HUES64 (cell line): ENCODE measurements at regions not wholly inside any gene's neighbourhood (a gene's known extent, or its start where the extent isn't known, plus 50 kb on each side); places are given as distances from the start of the nearest gene placed in this dataset.
"Not testable (repeated sequence)": the region's sequence is repeated elsewhere in the genome, so short reads cannot be mapped to it uniquely, and the experiment has no call there.

ENCODE experiments used
- H3K27ac ChIP-seq: 2 replicates; pipeline ENCODE4 v1.7.0; 2013; ENCODE audit warnings: low read depth, low read length, inconsistent platforms
- H3K27me3 ChIP-seq: 2 replicates; pipeline ENCODE4 v1.6.1; 2013; ENCODE audit warnings: mild to moderate bottlenecking, low read length; ENCODE audit not compliant: insufficient read depth
- H3K36me3 ChIP-seq: 2 replicates; pipeline ENCODE4 v1.6.1; 2013; ENCODE audit warnings: mild to moderate bottlenecking, low read length; ENCODE audit not compliant: insufficient read depth
- H3K4me1 ChIP-seq: 2 replicates; pipeline ENCODE4 v1.6.1; 2013; ENCODE audit warnings: mild to moderate bottlenecking, low read length, moderate library complexity; ENCODE audit not compliant: insufficient read depth
- H3K4me3 ChIP-seq: 2 replicates; pipeline ENCODE4 v1.5.1; 2013; ENCODE audit warnings: mild to moderate bottlenecking, low read length, moderate library complexity
- H3K9ac ChIP-seq: 2 replicates; pipeline ENCODE4 v1.6.1; 2013; ENCODE audit warnings: mild to moderate bottlenecking, low read depth, low read length
- H3K9me3 ChIP-seq: 2 replicates; pipeline ENCODE4 v1.6.1; 2013; ENCODE audit warnings: low read depth, low read length; ENCODE audit not compliant: insufficient read depth
- WGBS: fragments of 150-250, 120-280 bp; methylation state at CpG from one replicate; pipeline ENCODE4 v1.1.7; 2013; ENCODE audit warnings: missing lambda C conversion rate; 5-methylcytosine and 5-hydroxymethylcytosine counted together

DNA sequence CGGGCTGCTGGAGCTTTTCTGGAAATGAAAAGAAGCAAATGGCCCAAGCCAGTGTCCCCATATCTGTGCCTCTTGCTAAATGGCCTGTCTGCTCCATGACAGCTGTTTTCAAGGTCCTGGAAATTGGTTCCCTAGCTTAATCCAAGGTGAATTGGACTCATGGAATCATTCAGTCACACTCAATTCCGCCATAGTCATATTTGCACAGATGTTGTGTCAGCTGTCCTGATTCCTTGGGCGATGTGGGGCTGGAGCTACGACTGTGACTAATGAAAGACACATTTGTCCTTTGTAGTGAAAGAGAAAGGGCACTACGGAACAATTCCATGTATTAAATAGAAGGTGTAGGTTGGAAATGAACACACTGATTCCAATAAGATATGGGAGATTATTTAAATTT lies 102.9 kb upstream of the MEGF10 start:
- H3K36me3 ChIP-seq, result no peaks in the 10 kb centered on the region

DNA sequence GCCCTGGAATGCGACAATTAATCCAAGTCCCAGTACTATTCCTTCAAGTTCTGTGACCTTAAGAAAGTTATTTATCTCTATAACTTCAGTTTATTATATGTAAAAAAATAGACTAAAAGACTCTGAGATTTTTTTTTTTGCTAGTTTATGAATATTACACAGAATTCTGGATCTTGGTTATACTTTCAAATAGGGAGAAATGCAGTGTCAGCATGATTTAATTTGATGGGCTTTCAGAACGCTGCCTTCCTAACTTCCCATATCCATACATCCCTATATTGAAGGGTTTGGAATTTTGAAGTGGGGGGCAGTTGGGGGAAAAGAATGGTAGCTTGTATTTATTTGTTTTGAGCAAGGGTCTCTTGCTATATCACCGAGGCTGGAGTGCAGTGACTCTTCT lies 98.4 kb upstream of the MEGF10 start:
- Histone ChIP-seq H3K36me3 (no peaks in the 10 kb centered on the region), H3K9ac (no peak overlapping the region), H3K4me1 (peaks cover 2% of the 10 kb centered on the region; the same call in 1 of the 2 replicates), H3K9me3 (no peaks in the 10 kb centered on the region), H3K4me3 (no peak overlapping the region), H3K27ac (no peak overlapping the region), H3K27me3 (no peaks in the 10 kb centered on the region)
- WGBS, result 91% methylated on average over 1 of the region's 3 CpGs

More for the DNA sequence above, 102.9 kb upstream of the MEGF10 start:
- Histone ChIP-seq H3K27ac (no peak overlapping the region), H3K4me3 (no peak overlapping the region), H3K9me3 (no peaks in the 10 kb centered on the region), H3K27me3 (no peaks in the 10 kb centered on the region), H3K4me1 (no peaks in the 10 kb centered on the region), H3K9ac (no peak overlapping the region)
- 94% methylated on average over 5 of the region's 5 CpGs for WGBS

DNA sequence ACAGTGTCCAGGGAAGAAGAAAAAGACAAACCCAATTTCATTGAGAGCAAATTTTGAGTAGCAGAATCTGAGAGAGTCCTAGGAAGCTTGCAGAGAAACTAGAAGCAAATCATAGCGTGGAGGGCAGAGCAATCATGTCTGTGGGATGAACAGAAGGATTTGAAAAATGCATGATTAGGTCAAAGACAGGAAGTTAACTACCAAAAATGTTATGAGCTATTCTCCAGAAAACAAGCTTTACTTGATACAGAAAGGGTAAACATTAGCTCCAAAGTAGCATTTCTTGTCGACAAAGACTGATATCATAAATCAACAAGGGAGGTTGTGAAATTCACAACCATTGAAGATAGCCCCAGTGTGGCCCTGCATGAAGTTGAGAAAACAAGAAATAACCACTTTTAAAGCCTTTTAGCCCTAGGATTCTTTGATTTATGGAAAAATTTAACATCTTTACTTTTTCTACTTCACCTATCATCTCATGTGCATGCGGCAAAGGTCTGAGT lies 97.7 kb upstream of the MEGF10 start:
- H3K27me3 ChIP-seq, result no peaks in the 10 kb centered on the region
- no peaks in the 10 kb centered on the region for H3K36me3 ChIP-seq
- H3K4me1 ChIP-seq, result peaks cover 5% of the 10 kb centered on the region; the same call in 1 of the 2 replicates
- H3K9ac ChIP-seq, result no peak overlapping the region
- H3K4me3 ChIP-seq, result no peak overlapping the region
- no peak overlapping the region for H3K27ac ChIP-seq
- 96% methylated on average over 3 of the region's 3 CpGs for WGBS
- no peaks in the 10 kb centered on the region for H3K9me3 ChIP-seq

DNA sequence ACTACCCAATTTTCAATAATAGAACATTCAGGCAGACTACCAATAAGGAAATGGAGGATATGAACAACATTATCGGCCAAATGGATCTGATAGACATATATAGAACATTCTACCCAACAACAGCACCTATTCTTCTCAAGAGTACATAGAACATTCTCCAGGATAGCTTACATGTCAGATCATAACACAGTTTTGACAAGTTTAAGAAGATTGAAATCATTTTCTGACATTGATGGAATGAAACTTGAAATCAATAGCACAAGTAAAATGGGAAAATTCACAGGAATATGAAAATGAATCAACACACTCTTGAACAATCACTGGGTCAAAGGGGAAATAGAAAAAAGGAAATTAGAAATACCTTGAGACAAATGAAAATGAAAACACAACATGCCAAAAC lies 94.6 kb upstream of the MEGF10 start:
- Histone ChIP-seq H3K27ac (no peak overlapping the region), H3K27me3 (no peaks in the 10 kb centered on the region), H3K4me1 (peaks cover 5% of the 10 kb centered on the region; the same call in 1 of the 2 replicates), H3K9me3 (no peaks in the 10 kb centered on the region), H3K4me3 (no peak overlapping the region), H3K9ac (no peak overlapping the region), H3K36me3 (no peaks in the 10 kb centered on the region)
- WGBS, result 93% methylated on average over 1 of the region's 1 CpG

DNA sequence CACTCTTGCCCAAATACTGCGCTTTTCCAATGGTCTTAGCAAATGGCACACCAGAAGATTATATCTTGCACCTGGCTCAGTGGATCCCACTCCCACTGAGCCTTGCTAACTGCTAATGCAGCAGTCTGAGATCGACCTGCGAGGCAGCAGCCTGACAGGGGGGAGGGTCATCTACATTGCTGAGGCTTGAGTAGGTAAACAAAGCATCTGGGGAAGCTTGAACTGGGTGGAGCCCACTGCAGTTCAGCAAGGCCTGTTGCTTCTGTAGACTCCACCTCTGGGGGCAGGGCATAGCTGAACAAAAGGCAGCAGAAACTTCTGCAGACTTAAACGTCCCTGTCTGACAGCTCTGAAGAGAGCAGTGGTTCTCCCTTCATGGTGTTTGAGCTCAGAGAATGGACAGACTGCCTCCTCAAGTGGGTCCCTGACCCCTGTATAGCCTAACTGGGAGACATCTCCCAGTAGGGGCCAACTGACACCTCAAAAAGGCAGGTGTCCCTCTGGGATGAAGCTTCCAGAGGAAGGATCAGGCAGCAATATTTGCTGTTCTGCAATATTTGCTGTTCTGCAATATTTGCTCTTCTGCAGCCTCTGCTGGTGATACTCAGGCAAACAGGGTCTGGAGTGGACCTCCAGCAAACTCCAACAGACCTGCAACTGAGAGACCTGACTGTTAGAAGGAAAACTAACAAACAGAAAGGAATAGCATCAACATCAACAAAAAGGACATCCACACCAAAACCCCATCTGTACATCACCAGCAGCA lies 93.0 kb upstream of the MEGF10 start:
- peak overlapping the region; percentile 47; the same call in 1 of the 2 replicates for H3K4me3 ChIP-seq
- H3K9ac ChIP-seq, result 0 out of 2 replicates have a peak overlapping the region, but pooled peaks have one; percentile 37
- H3K27ac ChIP-seq, H3K9me3 ChIP-seq, H3K27me3 ChIP-seq, H3K36me3 ChIP-seq, H3K4me1 ChIP-seq: not testable (repeated sequence)
- 38% methylated on average over 4 of the region's 4 CpGs for WGBS

DNA sequence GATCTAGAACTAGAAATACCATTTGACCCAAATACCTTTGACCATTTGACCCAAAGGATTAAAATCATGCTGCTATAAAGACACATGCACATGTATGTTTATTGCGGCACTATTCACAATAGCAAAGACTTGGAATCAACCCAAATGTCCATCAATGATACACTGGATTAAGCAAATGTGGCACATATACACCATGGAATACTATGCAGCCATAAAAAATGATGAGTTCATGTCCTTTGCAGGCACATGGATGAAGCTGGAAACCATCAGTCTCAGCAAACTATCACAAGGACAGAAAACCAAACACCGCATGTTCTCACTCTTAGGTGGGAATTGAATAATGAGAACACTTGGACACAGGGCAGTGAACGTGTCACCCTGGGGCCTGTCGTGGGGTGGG lies 87.9 kb upstream of the MEGF10 start:
- WGBS, result 95% methylated on average over 4 of the region's 4 CpGs
- not testable (repeated sequence) for H3K9me3 ChIP-seq, H3K4me1 ChIP-seq, H3K27me3 ChIP-seq, H3K9ac ChIP-seq, H3K27ac ChIP-seq, H3K4me3 ChIP-seq, H3K36me3 ChIP-seq

DNA sequence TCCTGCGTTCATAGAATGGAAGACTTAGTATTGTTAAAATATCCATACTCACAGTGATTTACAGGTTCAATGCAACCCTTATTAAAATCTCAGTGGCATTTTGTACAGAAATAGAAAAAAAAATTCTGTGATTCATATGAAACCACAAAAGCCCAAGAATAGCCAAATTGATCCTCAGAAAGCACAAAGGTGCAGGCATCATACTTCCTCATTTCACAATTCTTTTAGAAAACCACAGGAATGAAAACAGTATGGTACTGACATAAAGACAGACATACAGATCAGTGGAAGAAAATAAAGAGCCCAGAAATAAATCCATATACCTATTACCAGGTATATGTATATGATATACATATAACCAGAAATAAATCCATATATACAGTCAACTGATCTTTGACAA lies 86.8 kb upstream of the MEGF10 start:
- Histone ChIP-seq H3K9me3 (no peaks in the 10 kb centered on the region), H3K9ac (no peak overlapping the region), H3K36me3 (no peaks in the 10 kb centered on the region), H3K27me3 (no peaks in the 10 kb centered on the region), H3K4me1 (peaks cover 6% of the 10 kb centered on the region), H3K4me3 (no peak overlapping the region), H3K27ac (no peak overlapping the region)
- WGBS, result no CpG with 5 or more reads among the region's 1 CpG

DNA sequence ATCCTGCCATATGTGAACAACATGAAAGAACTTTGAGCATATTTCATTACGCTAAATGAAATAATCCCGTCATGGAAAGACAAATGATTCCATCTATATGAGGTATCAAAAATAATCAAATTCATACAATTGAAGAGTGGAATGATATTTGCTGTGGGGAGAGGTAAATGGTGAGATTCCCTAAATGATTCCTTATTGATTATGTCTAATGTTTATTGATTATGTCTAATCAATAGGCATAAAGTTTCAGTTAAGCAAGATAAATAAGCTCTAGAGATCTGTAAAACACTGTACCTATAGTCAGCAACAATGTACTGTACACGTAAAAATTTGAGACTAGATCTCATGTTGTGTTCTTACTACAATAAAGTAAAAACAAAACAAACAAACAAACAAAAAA lies 85.4 kb upstream of the MEGF10 start:
- H3K4me3 ChIP-seq, result no peak overlapping the region
- H3K4me1 ChIP-seq, result peaks cover 6% of the 10 kb centered on the region
- H3K36me3 ChIP-seq, result no peaks in the 10 kb centered on the region
- no peak overlapping the region for H3K9ac ChIP-seq
- no peaks in the 10 kb centered on the region for H3K27me3 ChIP-seq
- H3K9me3 ChIP-seq, result no peaks in the 10 kb centered on the region
- 100% methylated on average over 1 of the region's 3 CpGs for WGBS
- no peak overlapping the region for H3K27ac ChIP-seq

DNA sequence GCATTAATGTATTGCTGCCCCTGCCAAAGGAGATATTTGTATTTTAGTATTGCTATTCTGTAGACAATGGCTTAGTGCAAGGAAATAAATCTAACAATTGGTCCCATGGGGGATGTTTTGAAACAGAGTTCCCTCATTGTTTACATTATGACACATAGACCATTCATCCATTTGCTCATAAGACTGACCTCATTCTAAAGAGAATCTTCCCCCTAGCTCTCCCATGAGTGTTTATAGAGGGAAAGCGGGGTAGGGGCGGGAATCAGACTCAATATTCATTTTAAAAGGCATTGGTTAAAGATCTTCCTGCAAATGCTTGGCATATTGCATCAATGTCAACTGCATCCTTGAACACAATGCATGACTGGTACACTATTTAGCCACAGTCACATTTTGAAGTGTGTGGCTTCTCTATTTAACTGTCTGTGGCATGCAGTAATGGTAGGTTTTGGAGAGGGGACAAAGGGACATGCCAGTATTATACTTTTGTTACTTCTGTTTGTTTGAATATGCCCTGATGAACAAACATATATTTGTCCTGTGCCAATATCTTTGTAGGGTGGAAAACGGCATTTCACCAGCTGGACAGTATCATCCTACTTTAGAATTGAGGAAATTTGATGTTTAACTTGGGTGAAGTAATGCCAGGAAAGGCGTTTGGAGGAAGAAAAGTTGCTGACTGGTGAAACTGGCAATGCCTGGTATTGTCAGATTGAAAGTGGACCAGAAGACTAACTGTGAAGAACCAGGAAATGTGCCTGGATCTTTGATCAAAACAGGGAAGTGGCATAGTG lies 84.1 kb upstream of the MEGF10 start:
- Histone ChIP-seq H3K4me3 (no peak overlapping the region), H3K27me3 (no peaks in the 10 kb centered on the region), H3K27ac (no peak overlapping the region), H3K36me3 (no peaks in the 10 kb centered on the region), H3K9me3 (no peaks in the 10 kb centered on the region), H3K9ac (no peak overlapping the region), H3K4me1 (peaks cover 6% of the 10 kb centered on the region)
- WGBS, result 90% methylated on average over 4 of the region's 4 CpGs

DNA sequence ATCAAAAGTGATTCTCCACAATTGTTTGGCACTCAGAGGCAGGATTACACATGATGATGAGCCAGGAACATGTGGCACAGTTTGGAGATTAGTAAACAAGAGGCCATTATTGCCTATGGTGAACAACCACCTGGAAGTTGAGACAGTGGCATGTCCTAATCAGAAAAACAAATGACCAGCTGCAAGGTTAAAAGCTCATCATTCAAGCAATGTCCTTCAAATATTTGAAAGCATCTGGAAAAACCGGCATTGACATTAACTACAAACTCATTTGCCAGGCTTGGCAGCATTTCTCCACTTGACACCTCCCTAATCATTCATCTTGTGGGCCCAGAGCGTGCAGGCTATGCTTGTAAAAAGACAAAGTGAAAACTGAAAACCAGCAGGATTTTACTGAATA lies 80.6 kb upstream of the MEGF10 start:
- 83% methylated on average over 2 of the region's 2 CpGs for WGBS
- peaks cover 6% of the 10 kb centered on the region for H3K4me1 ChIP-seq
- H3K4me3 ChIP-seq, result no peak overlapping the region
- H3K9me3 ChIP-seq, result no peaks in the 10 kb centered on the region
- H3K27me3 ChIP-seq, result no peaks in the 10 kb centered on the region
- H3K9ac ChIP-seq, result no peak overlapping the region
- H3K36me3 ChIP-seq, result no peaks in the 10 kb centered on the region
- no peak overlapping the region for H3K27ac ChIP-seq

DNA sequence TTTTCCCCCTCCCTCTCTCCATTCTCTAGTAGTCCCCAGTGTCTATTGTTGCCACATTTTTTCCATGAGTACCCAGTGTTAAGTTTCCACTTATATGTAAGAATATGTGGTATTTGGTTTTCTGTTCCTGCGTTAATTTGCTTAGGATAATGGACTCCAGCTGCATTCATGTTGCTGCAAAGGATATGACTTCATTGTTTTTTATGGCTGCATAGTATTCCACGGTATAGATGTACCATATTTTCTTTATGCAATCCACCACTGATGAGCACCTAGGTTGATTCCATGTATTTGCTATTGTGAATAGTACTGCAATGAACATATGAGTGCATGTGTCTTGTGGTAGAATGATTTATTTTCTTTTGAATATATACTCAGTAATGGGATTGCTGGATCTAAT lies 77.4 kb upstream of the MEGF10 start:
- 93% methylated on average over 2 of the region's 2 CpGs for WGBS
- no peak overlapping the region for H3K4me3 ChIP-seq
- H3K9me3 ChIP-seq, result no peaks in the 10 kb centered on the region
- H3K27ac ChIP-seq, result no peak overlapping the region
- H3K27me3 ChIP-seq, result no peaks in the 10 kb centered on the region
- peaks cover 2% of the 10 kb centered on the region; the same call in 1 of the 2 replicates for H3K4me1 ChIP-seq
- no peaks in the 10 kb centered on the region for H3K36me3 ChIP-seq
- H3K9ac ChIP-seq, result no peak overlapping the region
